Prostate gland (tissue), 2 donors: ENCODE measurements at regions not wholly inside any gene's neighbourhood (a gene's known extent, or its start where the extent isn't known, plus 50 kb on each side); places are given as distances from the start of the nearest gene placed in this dataset.

Experiments
- DNase-seq: peaks from one replicate; pipeline ENCODE4 v3.0.0-alpha.2; 2019; ENCODE audit warnings: low spot score
- H3K27ac ChIP-seq, 2 donors: fragments of 200-600 bp; sonication (generic); 2 replicates each; pipeline ENCODE4 v1.5.1; 2017 to 2019
- H3K27me3 ChIP-seq: fragments of 200-600 bp; sonication (generic); replicated peaks from 2 replicates; pipeline ENCODE4 v1.5.1; 2019; ENCODE audit not compliant: insufficient read depth
- H3K36me3 ChIP-seq, 2 donors: fragments of 200-600 bp; sonication (generic); 1 replicate in 1 of 2; 2 replicates in 1 of 2; pipeline versions ENCODE4 v1.5.1 to v1.8.1; 2017 to 2019
- H3K4me1 ChIP-seq: fragments of 200-600 bp; sonication (generic); replicated peaks from 2 replicates; pipeline ENCODE4 v1.5.1; 2019
- H3K4me3 ChIP-seq, 2 donors: fragments of 200-600 bp; sonication (generic); 2 replicates each; pipeline ENCODE4 v1.5.1; 2017 to 2019
- H3K9me3 ChIP-seq: fragments of 200-600 bp; sonication (generic); 2 replicates; pipeline ENCODE4 v1.5.1; 2017
- POLR2A ChIP-seq: fragments of 450-650 bp; IDR thresholded peaks from one replicate; pipeline ENCODE4 v1.6.1; 2016; ENCODE audit warnings: antibody characterized with exemption, mild to moderate bottlenecking
- POLR2AphosphoS5 ChIP-seq: sonication (generic); formaldehyde crosslinking; IDR thresholded peaks from one replicate; pipeline ENCODE4 v1.6.1; 2017; ENCODE audit warnings: antibody characterized with exemption
- WGBS: methylation state at CpG from one replicate; pipeline ENCODE4 v1.1.5; 2018; 5-methylcytosine and 5-hydroxymethylcytosine counted together
- intact Hi-C: fragments of 100-400 bp; cut with DNase I; formaldehyde crosslinking; loops from one replicate; pipeline ENCODE4 v1.14.2; 2022
- TF ChIP-seq, protein P1 (sequence below), 4 experiments: fragments of 200-600 bp in 2 of 4; fragments of 450-650 bp in 2 of 4; sonication (generic) in 2 of 4; IDR thresholded peaks; 1 replicate in 3 of 4; 2 replicates in 1 of 4; pipeline ENCODE4 v1.5.1; 2016 to 2019; ENCODE audit warnings: antibody characterized with exemption in 4 of 4, mild to moderate bottlenecking in 2 of 4, moderate library complexity in 2 of 4

DNA sequence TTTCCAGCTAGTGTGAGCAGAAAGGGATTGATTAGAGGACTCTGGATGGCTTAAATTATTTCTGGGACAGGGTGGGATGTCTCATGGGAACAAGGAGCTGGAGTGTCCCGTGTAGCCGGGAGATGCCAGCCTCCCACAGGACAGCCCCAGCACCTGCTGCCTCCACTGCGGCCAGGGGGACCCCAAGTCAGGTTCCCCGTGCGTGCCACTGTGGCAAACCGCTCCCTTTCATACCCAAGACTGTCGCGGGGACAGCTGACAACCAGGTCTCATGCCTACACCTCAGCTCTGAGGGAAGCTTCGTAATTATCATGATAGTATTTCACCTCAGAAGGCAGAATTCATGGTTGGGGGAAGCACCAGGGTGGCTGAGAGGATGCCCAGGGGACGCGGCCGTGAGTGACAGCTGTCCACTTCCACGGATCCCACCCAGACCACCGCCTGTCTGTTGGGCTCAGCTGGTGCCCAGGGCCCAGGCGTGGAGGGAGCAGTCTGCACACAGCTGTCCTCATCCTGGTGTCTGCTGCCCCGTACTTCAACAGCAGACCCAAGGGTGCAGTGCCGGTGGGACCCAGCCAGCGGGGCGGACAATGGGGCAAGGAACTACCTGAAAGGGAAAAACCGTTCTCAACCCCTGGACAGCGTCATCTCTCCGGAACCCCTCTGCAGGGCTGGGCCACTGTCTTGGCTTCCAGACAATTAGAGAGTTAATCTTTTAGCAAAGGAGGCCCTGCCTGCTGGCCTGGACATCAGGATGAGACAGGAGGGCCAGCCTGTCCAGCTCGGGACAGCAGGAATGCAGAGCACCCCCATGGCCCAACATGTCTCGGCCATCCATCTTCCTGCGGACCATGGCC, 166.9 kb downstream of the OLFM1 start:
- Histone ChIP-seq H3K27ac (no peak overlapping the region), H3K36me3 (no peaks in the 10 kb centered on the region), H3K9me3 (no peaks in the 10 kb centered on the region), H3K27me3 (no peaks in the 10 kb centered on the region), H3K4me1 (no peaks in the 10 kb centered on the region), H3K4me3 (no peak overlapping the region)
- no peak for TF ChIP-seq POLR2A
- TF ChIP-seq, protein P1, sequence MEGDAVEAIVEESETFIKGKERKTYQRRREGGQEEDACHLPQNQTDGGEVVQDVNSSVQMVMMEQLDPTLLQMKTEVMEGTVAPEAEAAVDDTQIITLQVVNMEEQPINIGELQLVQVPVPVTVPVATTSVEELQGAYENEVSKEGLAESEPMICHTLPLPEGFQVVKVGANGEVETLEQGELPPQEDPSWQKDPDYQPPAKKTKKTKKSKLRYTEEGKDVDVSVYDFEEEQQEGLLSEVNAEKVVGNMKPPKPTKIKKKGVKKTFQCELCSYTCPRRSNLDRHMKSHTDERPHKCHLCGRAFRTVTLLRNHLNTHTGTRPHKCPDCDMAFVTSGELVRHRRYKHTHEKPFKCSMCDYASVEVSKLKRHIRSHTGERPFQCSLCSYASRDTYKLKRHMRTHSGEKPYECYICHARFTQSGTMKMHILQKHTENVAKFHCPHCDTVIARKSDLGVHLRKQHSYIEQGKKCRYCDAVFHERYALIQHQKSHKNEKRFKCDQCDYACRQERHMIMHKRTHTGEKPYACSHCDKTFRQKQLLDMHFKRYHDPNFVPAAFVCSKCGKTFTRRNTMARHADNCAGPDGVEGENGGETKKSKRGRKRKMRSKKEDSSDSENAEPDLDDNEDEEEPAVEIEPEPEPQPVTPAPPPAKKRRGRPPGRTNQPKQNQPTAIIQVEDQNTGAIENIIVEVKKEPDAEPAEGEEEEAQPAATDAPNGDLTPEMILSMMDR (IDR thresholded peaks at IDR 0.05): no peak
- TF ChIP-seq POLR2AphosphoS5: no peak
- DNase-seq: no peak
- intact Hi-C loops: no loop called here
- WGBS: 89% methylated on average over 23 of the region's 25 CpGs

DNA sequence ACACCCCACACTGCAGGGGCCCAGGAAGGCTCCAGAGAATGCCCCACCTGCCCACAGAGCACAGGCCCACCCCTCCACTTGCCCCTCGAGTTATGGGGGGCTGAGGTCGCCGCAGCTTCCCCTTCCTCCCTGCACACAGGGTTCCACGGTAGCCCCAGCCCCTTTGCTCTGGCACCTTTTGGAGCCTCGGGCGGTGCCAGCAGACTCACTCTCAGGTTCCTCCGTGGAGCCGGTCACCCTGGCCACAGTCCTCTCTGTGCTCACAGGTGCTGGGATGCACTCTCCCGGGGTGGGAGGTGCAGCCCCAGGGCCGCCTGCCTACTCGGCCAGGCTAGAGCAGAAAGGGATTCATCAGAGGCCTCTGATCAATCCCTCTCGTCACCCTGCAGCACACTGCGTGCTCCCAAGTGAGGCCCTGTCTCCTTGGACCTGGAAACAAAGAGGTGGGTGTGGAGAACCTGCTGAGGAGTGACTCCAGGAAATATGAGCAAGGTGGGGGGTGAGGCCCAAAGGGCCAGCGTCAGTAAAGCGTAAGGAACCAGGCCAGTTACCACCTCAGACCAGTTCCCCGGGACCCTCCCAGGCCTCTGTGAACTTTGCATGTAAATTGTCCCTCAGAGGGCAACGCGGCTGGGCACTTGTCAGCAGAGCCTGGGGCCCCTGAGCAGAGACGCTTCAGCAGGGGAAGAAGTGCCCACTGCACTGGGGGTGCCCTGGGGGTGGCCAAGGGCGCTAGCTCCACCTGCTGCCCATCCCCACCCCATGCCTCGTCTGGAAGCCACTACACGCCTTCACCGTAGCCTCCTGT, 167.8 kb downstream of the OLFM1 start:
- Histone ChIP-seq H3K27me3 (no peaks in the 10 kb centered on the region), H3K9me3 (no peaks in the 10 kb centered on the region), H3K27ac (no peak overlapping the region), H3K36me3 (no peaks in the 10 kb centered on the region), H3K4me1 (no peaks in the 10 kb centered on the region), H3K4me3 (no peak overlapping the region)
- DNase-seq: no peak
- TF ChIP-seq POLR2AphosphoS5 (no peak), POLR2A (no peak)
- TF ChIP-seq, protein P1 (IDR thresholded peaks at IDR 0.05): no peak
- intact Hi-C loops: no loop called here
- WGBS: 75% methylated on average over 23 of the region's 23 CpGs

DNA sequence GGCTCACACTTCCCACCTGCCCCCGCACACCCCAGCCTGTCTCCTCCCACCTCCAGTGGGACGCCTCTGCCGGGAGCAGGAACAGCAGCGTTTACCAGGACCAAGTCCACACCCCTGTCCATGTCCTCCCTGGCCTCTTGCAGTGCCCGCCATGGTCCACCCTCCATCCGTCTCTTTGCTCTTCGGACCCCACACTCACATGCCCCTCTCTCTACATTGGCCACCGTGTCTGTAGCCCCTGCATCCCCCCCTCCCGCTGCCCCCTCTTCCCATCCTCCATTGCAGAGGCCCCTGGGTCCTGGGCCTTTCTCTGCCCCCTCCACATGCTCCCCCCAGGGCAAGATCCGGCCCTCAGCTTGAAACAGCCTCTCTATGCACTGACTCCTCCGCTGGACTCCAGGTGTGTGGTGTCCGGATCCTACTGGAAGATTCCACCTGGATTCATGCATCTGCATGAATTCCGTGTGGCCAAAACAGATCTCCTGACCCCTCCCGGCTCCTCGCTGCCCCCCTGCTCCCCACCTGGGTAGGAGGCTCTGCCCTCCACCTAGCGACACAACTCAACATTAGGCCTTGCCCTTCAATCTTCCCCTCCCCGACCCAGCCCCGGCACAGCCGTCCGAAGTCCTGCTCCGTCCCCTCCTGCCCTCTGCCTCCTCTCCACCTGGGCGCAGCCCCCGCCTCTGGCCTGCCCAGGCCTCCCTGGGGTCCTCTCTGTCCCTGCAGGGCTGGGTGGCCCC, 168.5 kb downstream of the OLFM1 start:
- Histone ChIP-seq H3K9me3 (no peaks in the 10 kb centered on the region), H3K4me3 (no peak overlapping the region), H3K36me3 (no peaks in the 10 kb centered on the region), H3K27ac (no peak overlapping the region), H3K4me1 (no peaks in the 10 kb centered on the region), H3K27me3 (no peaks in the 10 kb centered on the region)
- intact Hi-C loops: no loop called here
- 84% methylated on average over 23 of the region's 23 CpGs for WGBS
- no peak for DNase-seq
- no peak for TF ChIP-seq POLR2A
- TF ChIP-seq, protein P1 (IDR thresholded peaks at IDR 0.05): no peak

DNA sequence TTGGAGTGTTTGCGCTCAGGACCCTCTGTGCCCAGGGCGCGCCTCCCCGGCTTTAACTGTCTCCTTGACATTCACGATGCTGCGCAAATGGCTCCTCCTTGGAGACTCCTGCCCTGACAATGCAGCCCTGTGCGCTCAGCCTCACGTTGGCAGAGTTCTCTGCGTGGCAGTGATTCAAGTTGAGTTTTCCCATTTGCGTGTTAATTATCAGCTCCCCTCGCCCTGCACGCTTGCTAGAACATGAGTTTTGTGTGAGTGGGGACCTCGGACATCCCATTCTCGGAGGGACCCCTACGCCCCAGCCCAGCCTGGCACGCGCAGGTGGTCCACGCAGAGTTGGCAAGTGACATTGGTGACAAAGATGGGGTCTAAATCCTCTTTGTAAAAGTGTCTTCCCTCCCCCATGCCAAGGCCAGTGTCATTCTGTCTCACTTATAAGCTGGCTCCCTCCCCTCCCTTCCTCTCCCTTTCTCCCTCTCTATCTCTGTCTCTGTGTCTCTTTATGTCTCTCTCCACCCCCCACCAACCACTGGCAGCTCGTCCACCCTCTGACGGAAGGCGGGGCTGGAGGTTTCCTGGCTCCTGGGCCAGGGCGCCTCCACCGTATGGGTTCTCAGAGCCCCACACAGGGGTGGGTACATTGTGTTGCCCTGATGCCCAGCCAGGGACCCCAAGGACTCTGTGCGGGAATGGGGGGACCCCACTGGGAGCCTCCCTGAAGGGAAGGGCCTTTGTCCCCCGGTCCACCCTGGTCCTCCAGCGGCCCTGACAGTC, 169.3 kb downstream of the OLFM1 start:
- Histone ChIP-seq H3K27me3 (no peaks in the 10 kb centered on the region), H3K36me3 (no peaks in the 10 kb centered on the region), H3K9me3 (no peaks in the 10 kb centered on the region), H3K27ac (no peak overlapping the region), H3K4me1 (no peaks in the 10 kb centered on the region), H3K4me3 (no peak overlapping the region)
- intact Hi-C loops: no loop called here
- no peak for DNase-seq
- TF ChIP-seq POLR2A (no peak), POLR2AphosphoS5 (no peak)
- TF ChIP-seq, protein P1 (IDR thresholded peaks at IDR 0.05): no peak
- WGBS: 73% methylated on average over 26 of the region's 26 CpGs
